Breast epithelium (tissue), 3 donors: ENCODE measurements at regions not wholly inside any gene's neighbourhood (a gene's known extent, or its start where the extent isn't known, plus 50 kb on each side); places are given as distances from the start of the nearest gene placed in this dataset.

Experiments
- CTCF ChIP-seq, 3 donors: fragments of 450-650 bp; IDR thresholded peaks; one replicate each; pipeline ENCODE4 v1.5.1; 2016 to 2017; ENCODE audit warnings: antibody characterized with exemption in 3 of 3, mild to moderate bottlenecking in 3 of 3, moderate library complexity in 3 of 3
- POLR2A ChIP-seq: fragments of 450-650 bp; IDR thresholded peaks from one replicate; pipeline ENCODE4 v1.6.1; 2016; ENCODE audit warnings: antibody characterized with exemption, mild to moderate bottlenecking, moderate library complexity
- POLR2AphosphoS5 ChIP-seq, 3 donors: sonication (generic); formaldehyde crosslinking; IDR thresholded peaks; one replicate each; pipeline ENCODE4 v1.6.1; 2017; ENCODE audit warnings: antibody characterized with exemption in 3 of 3

GRCh38 chr14:66005900-66006434, 480.2 kb upstream of the CCDC196 start:
- TF ChIP-seq POLR2A (no peak), CTCF (IDR thresholded peaks at IDR 0.05) (no peak), POLR2AphosphoS5 (IDR thresholded peaks at IDR 0.05) (no peak)
